ENCODE measurements at regions not wholly inside any gene's neighbourhood (a gene's known extent, or its start where the extent isn't known, plus 50 kb on each side); places are given as distances from the start of the nearest gene placed in this dataset.

DNA sequence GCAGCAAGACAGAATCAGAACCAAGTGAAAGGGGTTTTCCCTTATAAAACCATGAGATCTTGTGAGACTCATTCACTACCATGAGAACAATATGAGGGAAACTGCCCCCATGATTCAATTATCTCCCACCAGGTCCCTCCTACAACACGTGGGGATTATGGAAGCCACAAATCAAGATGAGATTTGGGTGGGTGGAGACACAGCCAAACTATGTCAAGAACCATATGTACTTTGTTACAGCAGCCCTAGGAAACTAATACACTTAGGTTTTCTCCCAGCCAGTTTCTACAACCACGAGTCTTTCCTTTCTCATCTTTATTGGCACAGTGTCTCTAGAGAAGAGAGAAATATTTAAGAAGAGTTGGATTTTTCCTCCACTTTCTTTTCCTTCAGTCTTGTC is 72.6 kb downstream of the BTG1 start:
- H3K4me1 Mint-ChIP-seq (ENCODE audit: low read depth): peaks cover 66% of the 10 kb centered on the region
- DNase-seq: no peak
- TF ChIP-seq, protein P1, sequence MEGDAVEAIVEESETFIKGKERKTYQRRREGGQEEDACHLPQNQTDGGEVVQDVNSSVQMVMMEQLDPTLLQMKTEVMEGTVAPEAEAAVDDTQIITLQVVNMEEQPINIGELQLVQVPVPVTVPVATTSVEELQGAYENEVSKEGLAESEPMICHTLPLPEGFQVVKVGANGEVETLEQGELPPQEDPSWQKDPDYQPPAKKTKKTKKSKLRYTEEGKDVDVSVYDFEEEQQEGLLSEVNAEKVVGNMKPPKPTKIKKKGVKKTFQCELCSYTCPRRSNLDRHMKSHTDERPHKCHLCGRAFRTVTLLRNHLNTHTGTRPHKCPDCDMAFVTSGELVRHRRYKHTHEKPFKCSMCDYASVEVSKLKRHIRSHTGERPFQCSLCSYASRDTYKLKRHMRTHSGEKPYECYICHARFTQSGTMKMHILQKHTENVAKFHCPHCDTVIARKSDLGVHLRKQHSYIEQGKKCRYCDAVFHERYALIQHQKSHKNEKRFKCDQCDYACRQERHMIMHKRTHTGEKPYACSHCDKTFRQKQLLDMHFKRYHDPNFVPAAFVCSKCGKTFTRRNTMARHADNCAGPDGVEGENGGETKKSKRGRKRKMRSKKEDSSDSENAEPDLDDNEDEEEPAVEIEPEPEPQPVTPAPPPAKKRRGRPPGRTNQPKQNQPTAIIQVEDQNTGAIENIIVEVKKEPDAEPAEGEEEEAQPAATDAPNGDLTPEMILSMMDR (IDR thresholded peaks at IDR 0.05): no peak
- no peaks in the 10 kb centered on the region for H3K36me3 Mint-ChIP-seq (ENCODE audit: low read depth)
- H3K27me3 Mint-ChIP-seq (ENCODE audit: insufficient read depth): peaks cover 2% of the 10 kb centered on the region; the same call in 1 of the 2 replicates
- no peaks in the 10 kb centered on the region for H3K9me3 Mint-ChIP-seq
- no peak overlapping the region for H3K4me3 Mint-ChIP-seq
- no peak overlapping the region for H3K27ac Mint-ChIP-seq

DNA sequence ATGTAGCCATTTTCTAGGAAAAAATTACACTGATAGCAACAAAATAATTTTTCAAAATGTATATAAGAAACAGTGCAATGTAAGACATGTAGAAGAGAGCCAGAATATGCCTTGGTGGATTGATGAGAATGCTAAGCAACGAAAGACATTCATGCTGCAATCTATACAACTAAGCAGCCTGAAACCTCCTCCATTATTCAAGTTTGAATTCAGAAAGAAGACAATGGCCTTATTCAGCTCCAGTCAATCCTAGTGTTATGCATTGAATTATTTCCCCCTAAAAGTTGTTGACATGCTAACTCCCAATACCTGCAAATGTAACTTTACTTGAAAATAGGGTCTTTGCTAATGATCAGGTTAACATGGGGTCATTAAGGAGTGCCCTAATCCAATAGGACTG is 73.5 kb downstream of the BTG1 start:
- Mint-ChIP-seq H3K9me3 (no peaks in the 10 kb centered on the region), H3K4me3 (no peak overlapping the region), H3K27ac (no peak overlapping the region), H3K4me1 (ENCODE audit: low read depth) (peaks cover 57% of the 10 kb centered on the region), H3K36me3 (ENCODE audit: low read depth) (no peaks in the 10 kb centered on the region), H3K27me3 (ENCODE audit: insufficient read depth) (peaks cover 2% of the 10 kb centered on the region; the same call in 1 of the 2 replicates)
- DNase-seq: no peak
- TF ChIP-seq, protein P1 (IDR thresholded peaks at IDR 0.05): no peak

DNA sequence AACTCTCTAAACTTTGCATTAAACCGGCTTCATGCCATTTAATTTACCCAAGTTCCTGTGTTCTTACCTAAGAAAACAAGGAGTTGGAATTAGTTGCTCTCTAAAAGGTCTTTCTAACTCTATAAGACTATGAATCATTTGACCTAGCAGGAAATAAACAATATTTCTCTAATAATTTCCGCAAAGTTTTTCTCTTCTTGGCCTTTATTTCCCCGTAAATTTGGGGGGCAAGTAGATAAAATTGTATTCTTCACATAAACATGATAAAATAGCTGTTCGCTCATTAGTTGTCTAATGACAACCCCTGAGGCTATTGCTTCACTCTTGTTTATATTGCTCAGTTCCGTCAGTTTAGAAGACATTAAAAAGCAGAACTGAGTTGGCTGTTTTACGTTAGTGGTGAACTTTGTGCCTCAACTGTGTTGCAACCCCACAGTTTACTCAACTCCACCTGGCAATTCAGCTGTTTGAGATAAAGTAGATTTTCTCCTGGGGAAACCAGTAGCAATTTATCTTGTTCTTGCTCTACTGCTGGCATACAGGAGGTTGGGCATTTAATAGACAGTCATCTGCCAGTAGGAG is 74.7 kb downstream of the BTG1 start:
- Mint-ChIP-seq H3K4me3 (no peak overlapping the region), H3K36me3 (ENCODE audit: low read depth) (no peaks in the 10 kb centered on the region), H3K27me3 (ENCODE audit: insufficient read depth) (no peaks in the 10 kb centered on the region), H3K9me3 (no peaks in the 10 kb centered on the region), H3K4me1 (ENCODE audit: low read depth) (peaks cover 47% of the 10 kb centered on the region), H3K27ac (no peak overlapping the region)
- no peak for DNase-seq
- TF ChIP-seq, protein P1 (IDR thresholded peaks at IDR 0.05): no peak

DNA sequence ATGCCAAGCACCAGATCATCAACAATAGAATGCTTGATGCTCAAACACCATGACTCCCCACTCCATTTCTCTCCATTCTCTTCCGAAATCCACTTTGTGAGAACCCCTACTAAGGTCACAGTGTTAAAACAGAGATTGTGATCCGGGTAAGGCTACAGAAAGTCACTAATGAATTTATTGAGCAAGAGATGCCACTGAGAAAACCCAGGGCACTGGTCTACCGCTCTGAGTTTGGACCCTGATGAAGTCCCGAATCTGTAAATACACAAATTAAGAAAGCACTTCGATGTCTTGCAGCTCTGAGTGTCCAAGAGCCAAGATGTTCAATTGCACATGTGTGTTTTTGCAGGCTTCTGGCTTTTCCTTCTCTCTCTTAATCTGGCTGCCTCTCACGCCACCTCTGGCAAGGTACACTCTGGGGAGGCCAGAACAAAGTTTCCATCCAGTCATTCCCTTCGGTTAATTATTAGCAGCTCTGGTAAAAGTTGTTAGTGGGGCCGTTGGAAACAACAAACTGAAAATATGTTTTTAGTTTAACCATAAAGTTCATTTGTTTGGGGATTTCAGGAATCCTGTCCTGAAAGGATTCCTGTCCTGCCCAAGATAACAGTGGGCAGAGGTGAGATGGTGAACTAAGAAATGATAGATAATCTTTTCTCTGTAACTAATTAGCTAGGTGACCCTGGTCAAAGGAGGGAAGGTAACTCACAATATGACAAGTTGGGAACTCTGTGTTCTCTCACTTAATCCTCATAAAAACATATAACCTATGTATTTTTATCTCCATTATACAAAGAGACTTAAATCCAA is 75.4 kb downstream of the BTG1 start:
- no peaks in the 10 kb centered on the region for H3K9me3 Mint-ChIP-seq
- no peak overlapping the region for H3K27ac Mint-ChIP-seq
- H3K36me3 Mint-ChIP-seq (ENCODE audit: low read depth): no peaks in the 10 kb centered on the region
- H3K27me3 Mint-ChIP-seq (ENCODE audit: insufficient read depth): no peaks in the 10 kb centered on the region
- no peak for DNase-seq
- TF ChIP-seq, protein P1 (IDR thresholded peaks at IDR 0.05): no peak
- peaks cover 47% of the 10 kb centered on the region for H3K4me1 Mint-ChIP-seq (ENCODE audit: low read depth)
- no peak overlapping the region for H3K4me3 Mint-ChIP-seq

DNA sequence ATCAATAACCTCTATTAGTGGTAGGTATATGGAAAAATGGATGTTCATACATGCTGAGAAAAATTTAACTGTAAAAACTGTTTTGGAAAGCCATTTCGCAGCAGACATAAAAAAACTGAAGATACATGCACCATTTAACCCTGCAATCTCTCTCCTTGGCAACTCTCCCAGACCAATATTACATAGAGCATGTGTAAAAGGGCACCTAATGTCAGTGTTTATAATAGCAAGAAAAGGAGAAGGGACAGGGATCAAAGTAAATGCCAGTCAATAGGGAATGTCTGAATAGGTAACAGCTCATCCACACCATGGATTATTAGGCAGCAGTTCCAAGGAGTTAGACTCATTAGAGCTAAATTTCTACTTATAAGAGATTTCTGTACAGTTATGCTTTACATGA is 77.2 kb downstream of the BTG1 start:
- TF ChIP-seq, protein P1 (IDR thresholded peaks at IDR 0.05): no peak
- Mint-ChIP-seq H3K9me3 (no peaks in the 10 kb centered on the region), H3K4me3 (no peak overlapping the region), H3K27me3 (ENCODE audit: insufficient read depth) (no peaks in the 10 kb centered on the region), H3K4me1 (ENCODE audit: low read depth) (peaks cover 54% of the 10 kb centered on the region), H3K36me3 (ENCODE audit: low read depth) (no peaks in the 10 kb centered on the region), H3K27ac (no peak overlapping the region)
- no peak for DNase-seq

Measured in HFFc6 (cell line).